ENCODE measurements at regions not wholly inside any gene's neighbourhood (a gene's known extent, or its start where the extent isn't known, plus 50 kb on each side); places are given as distances from the start of the nearest gene placed in this dataset.
A peak's percentile ranks its signal among the peaks of the same experiment; 100 is the strongest.

- no peak for TF ChIP-seq EP300 (IDR thresholded peaks at IDR 0.05; ENCODE audit: borderline replicate concordance in 1 of 2, low read depth in 1 of 2, low read length in 1 of 2)
- no peak for TF ChIP-seq RCOR1 (IDR thresholded peaks at IDR 0.05; ENCODE audit: low read length)
- no peak for TF ChIP-seq JUND (IDR thresholded peaks at IDR 0.05)
Measured at GRCh38 chr5:68421485-68422220, 206.1 kb downstream of the PIK3R1 start (continued).

- no peak for DNase-seq
- H3F3A ChIP-seq (replicated peaks; ENCODE audit: insufficient read depth), result no peaks in the 10 kb centered on the region
- no peak overlapping the region for H3K4me2 ChIP-seq
- H3K9me3 ChIP-seq, result no peaks in the 10 kb centered on the region
- CTCF ChIA-PET, result interaction anchor here (0.9 kb wide), 1 partner anchor 170 kb away, joined by 3 read pairs; no protein-coding TSS in a partner anchor
- WGBS (ENCODE audit: low lambda C conversion rate), result 82% methylated on average over 6 of the region's 6 CpGs
- no peak overlapping the region for H3K27ac ChIP-seq (ENCODE audit: low read depth in 2 of 2, low read length in 1 of 2)
- H3K27me3 ChIP-seq (ENCODE audit: insufficient read depth), result no peaks in the 10 kb centered on the region
- no peaks in the 10 kb centered on the region for H4K20me1 ChIP-seq (ENCODE audit: insufficient read depth)
- H3K4me1 ChIP-seq (ENCODE audit: control insufficient read depth in 1 of 2, insufficient read depth in 2 of 2, low read depth in 1 of 2, low read length in 1 of 2), result peaks cover 0 to 21% of the 10 kb centered on the region in 2 experiments; a peak in 2 of 4 replicates
- H2AFZ ChIP-seq (ENCODE audit: low read depth), result no peak overlapping the region
- no peaks in the 10 kb centered on the region for H3K36me3 ChIP-seq (replicated peaks in 1 of 2; ENCODE audit: control insufficient read depth in 1 of 2, insufficient read depth in 2 of 2, low read length in 1 of 2)
- no peak overlapping the region for H3K4me3 ChIP-seq (ENCODE audit: low read depth in 2 of 2, low read length in 1 of 2)
- POLR2A ChIA-PET, result no interaction called here
- no peak for TF ChIP-seq USF2 (IDR thresholded peaks at IDR 0.05; ENCODE audit: borderline replicate concordance, low read depth, low read length)
- no peak for TF ChIP-seq NFIC (IDR thresholded peaks at IDR 0.05; ENCODE audit: borderline replicate concordance)
- TF ChIP-seq USF1 (IDR thresholded peaks at IDR 0.05; ENCODE audit: borderline replicate concordance, low read depth), result no peak
- TF ChIP-seq FOSL2 (IDR thresholded peaks at IDR 0.05; ENCODE audit: borderline replicate concordance, low read depth), result no peak
- no peak for TF ChIP-seq POLR2AphosphoS5 (IDR thresholded peaks at IDR 0.05; ENCODE audit: low read depth, low read length)
- no peak for TF ChIP-seq TCF12 (IDR thresholded peaks at IDR 0.05)
- no peaks in the 10 kb centered on the region for H3K9me2 ChIP-seq
- H3K9ac ChIP-seq, result no peak overlapping the region
- H3K79me2 ChIP-seq (ENCODE audit: insufficient read depth), result no peaks in the 10 kb centered on the region
Measured at GRCh38 chr5:68423154-68423811, 207.7 kb downstream of the PIK3R1 start.

- Histone ChIP-seq H3K4me2 (no peak overlapping the region), H3K79me2 (ENCODE audit: insufficient read depth) (no peaks in the 10 kb centered on the region), H3F3A (replicated peaks; ENCODE audit: insufficient read depth) (no peaks in the 10 kb centered on the region), H3K36me3 (replicated peaks in 1 of 2; ENCODE audit: control insufficient read depth in 1 of 2, insufficient read depth in 2 of 2, low read length in 1 of 2) (no peaks in the 10 kb centered on the region), H3K9me2 (no peaks in the 10 kb centered on the region), H3K9ac (no peak overlapping the region), H3K27me3 (ENCODE audit: insufficient read depth) (no peaks in the 10 kb centered on the region), H2AFZ (ENCODE audit: low read depth) (no peak overlapping the region), H3K4me1 (ENCODE audit: control insufficient read depth in 1 of 2, insufficient read depth in 2 of 2, low read depth in 1 of 2, low read length in 1 of 2) (peaks cover 0 to 15% of the 10 kb centered on the region in 2 experiments; a peak in 2 of 4 replicates), H3K27ac (ENCODE audit: low read depth in 2 of 2, low read length in 1 of 2) (no peak overlapping the region), H3K4me3 (ENCODE audit: low read depth in 2 of 2, low read length in 1 of 2) (no peak overlapping the region), H3K9me3 (no peaks in the 10 kb centered on the region), H4K20me1 (ENCODE audit: insufficient read depth) (no peaks in the 10 kb centered on the region)
- DNase-seq, result no peak
- WGBS (ENCODE audit: low lambda C conversion rate), result 58% methylated on average over 6 of the region's 6 CpGs
- CTCF ChIA-PET, result no interaction called here
- POLR2A ChIA-PET, result no interaction called here
- no peak for TF ChIP-seq RFX5 (IDR thresholded peaks at IDR 0.05; ENCODE audit: low read length)
- peak; percentile 54; the same call in 1 of the 2 replicates for TF ChIP-seq TCF12 (IDR thresholded peaks at IDR 0.05)
- TF ChIP-seq RXRA (IDR thresholded peaks at IDR 0.05; ENCODE audit: borderline replicate concordance, low read depth), result peak; percentile 14; the same call in 1 of the 2 replicates
- TF ChIP-seq PBX3 (IDR thresholded peaks at IDR 0.05), result peak; percentile 36; the same call in 1 of the 2 replicates
Measured at GRCh38 chr5:68424799-68425537, 209.4 kb downstream of the PIK3R1 start.
